ENCODE measurements at regions not wholly inside any gene's neighbourhood (a gene's known extent, or its start where the extent isn't known, plus 50 kb on each side); places are given as distances from the start of the nearest gene placed in this dataset.

GRCh38 chr15:75140080-75140879 lies 61.4 kb upstream of the C15orf39 start (continued):
- peak; percentile 91 for TF ChIP-seq RXRB (CRISPR knock-in tag; IDR thresholded peaks at IDR 0.05; ENCODE audit: borderline replicate concordance)
- peak; percentile 88 for TF ChIP-seq REPIN1 (CRISPR knock-in tag; IDR thresholded peaks at IDR 0.05; ENCODE audit: borderline replicate concordance, low read depth)
- TF ChIP-seq SIN3A (IDR thresholded peaks at IDR 0.05; ENCODE audit: borderline replicate concordance, low read depth, low read length) = no peak
- no peak for TF ChIP-seq BCLAF1 (IDR thresholded peaks at IDR 0.05)
- peak; percentile 29; the same call in 1 of the 2 replicates for TF ChIP-seq PHF8 (CRISPR knock-in tag; IDR thresholded peaks at IDR 0.05)
- no peak for TF ChIP-seq RBM39 (IDR thresholded peaks at IDR 0.05; ENCODE audit: low read depth, low read length, poor library complexity, severe bottlenecking)
- TF ChIP-seq MAX (IDR thresholded peaks at IDR 0.05) = no peak; the same call in 1 of the 2 replicates
- peak; percentile 57; the same call in 1 of the 2 replicates for TF ChIP-seq ARID4A (CRISPR knock-in tag; IDR thresholded peaks at IDR 0.05; ENCODE audit: borderline replicate concordance)
- TF ChIP-seq ZNF687 (CRISPR knock-in tag; IDR thresholded peaks at IDR 0.05) = peak; percentile 97
- no peak for TF ChIP-seq PTBP1 (IDR thresholded peaks at IDR 0.05; ENCODE audit: low read depth, low read length, poor library complexity, severe bottlenecking)
- no peak for TF ChIP-seq ZNF576 (CRISPR knock-in tag; IDR thresholded peaks at IDR 0.05)
- no peak; the same call in 1 of the 2 replicates for TF ChIP-seq CCDC6 (CRISPR knock-in tag; IDR thresholded peaks at IDR 0.05)
- TF ChIP-seq TARDBP (CRISPR knock-in tag; IDR thresholded peaks at IDR 0.05) = peak; percentile 96
- TF ChIP-seq CEBPG (CRISPR knock-in tag; IDR thresholded peaks at IDR 0.05) = peak; percentile 74
- no peak for TF ChIP-seq CEBPB (IDR thresholded peaks at IDR 0.05; ENCODE audit: borderline replicate concordance, low read depth, low read length)
- TF ChIP-seq ZFX (CRISPR knock-in tag; IDR thresholded peaks at IDR 0.05; ENCODE audit: low read depth) = no peak
- peak; percentile 87 for TF ChIP-seq AKAP8 (CRISPR knock-in tag; IDR thresholded peaks at IDR 0.05)

Measured in HepG2 (cell line).